ENCODE measurements at regions not wholly inside any gene's neighbourhood (a gene's known extent, or its start where the extent isn't known, plus 50 kb on each side); places are given as distances from the start of the nearest gene placed in this dataset.

GRCh38 chr14:71328183-71328582, 420.9 kb downstream of the PCNX1 start:
- Histone ChIP-seq H3K4me1 (peaks cover 0 to 27% (median 8%) of the 10 kb centered on the region in 4 donors), H3K27me3 (no peaks in the 10 kb centered on the region), H3K27ac (no peak overlapping the region), H3K4me3 (no peak overlapping the region), H3K9me3 (no peaks in the 10 kb centered on the region), H3K36me3 (no peaks in the 10 kb centered on the region)
- ATAC-seq (no peak), DNase-seq (no peak)
- TF ChIP-seq CTCF (IDR thresholded peaks at IDR 0.05): no peak
- no peak for TF ChIP-seq POLR2A (IDR thresholded peaks at IDR 0.05)
- intact Hi-C loops (cut with DNase I): no loop called here

DNA sequence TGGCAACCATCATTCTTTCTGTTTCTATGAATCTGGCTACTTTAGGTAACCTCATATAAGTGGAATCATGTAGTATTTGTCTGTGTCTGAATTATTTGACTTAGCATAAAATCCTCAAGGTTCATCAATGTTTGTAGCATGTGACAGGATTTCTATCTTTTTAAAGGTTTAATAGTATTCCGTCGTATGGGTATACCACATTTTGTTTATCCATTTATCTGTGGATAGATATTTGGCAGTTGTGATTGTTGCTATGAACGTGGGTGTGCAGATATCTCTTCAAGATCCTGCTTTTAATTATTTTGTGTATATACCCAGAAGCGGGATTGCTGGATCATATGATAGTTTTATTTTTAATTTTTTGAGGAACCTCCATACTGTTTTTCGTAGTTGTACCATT, 421.7 kb downstream of the PCNX1 start:
- intact Hi-C loops (cut with DNase I): no loop called here
- Histone ChIP-seq H3K27me3 (no peaks in the 10 kb centered on the region), H3K9me3 (no peaks in the 10 kb centered on the region), H3K27ac (no peak overlapping the region), H3K4me3 (no peak overlapping the region), H3K36me3 (no peaks in the 10 kb centered on the region), H3K4me1 (peaks cover 0 to 23% (median 8%) of the 10 kb centered on the region in 4 donors)
- no peak for ATAC-seq
- TF ChIP-seq CTCF (IDR thresholded peaks at IDR 0.05) (no peak), POLR2A (IDR thresholded peaks at IDR 0.05) (no peak)
- DNase-seq: no peak
- WGBS (ENCODE audit: insufficient coverage, low coverage, low lambda C conversion rate, missing lambda C conversion rate): 97% methylated on average over 5 of the region's 5 CpGs

DNA sequence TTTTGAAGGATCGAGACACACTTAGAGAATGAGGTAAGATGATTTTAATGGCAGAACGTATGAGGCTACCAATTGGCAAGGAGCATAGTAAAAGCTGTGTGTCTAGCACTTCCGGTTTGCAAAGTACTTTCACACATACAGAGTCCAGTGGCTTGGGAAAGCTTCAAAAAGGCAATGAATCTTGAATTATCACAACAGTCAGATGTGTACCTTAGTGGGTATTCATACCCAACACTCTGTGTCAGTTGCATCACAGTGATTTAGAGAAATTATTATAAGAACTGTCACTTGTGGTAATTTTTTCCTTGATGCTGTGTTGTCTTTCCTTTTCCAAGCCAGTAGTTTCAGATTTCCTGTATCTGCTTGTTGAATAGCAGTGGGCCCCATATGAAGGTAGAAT, 424.1 kb downstream of the PCNX1 start:
- no peaks in the 10 kb centered on the region for H3K27me3 ChIP-seq
- no peaks in the 10 kb centered on the region for H3K9me3 ChIP-seq
- H3K27ac ChIP-seq: no peak overlapping the region
- H3K4me1 ChIP-seq: peaks cover 0 to 28% (median 7%) of the 10 kb centered on the region in 4 donors
- H3K36me3 ChIP-seq: no peaks in the 10 kb centered on the region
- WGBS (ENCODE audit: insufficient coverage, low coverage, low lambda C conversion rate, missing lambda C conversion rate): 73% methylated on average over 3 of the region's 3 CpGs
- DNase-seq (no peak), ATAC-seq (no peak)
- intact Hi-C loops (cut with DNase I): no loop called here
- H3K4me3 ChIP-seq: no peak overlapping the region
- TF ChIP-seq CTCF (IDR thresholded peaks at IDR 0.05) (no peak), POLR2A (IDR thresholded peaks at IDR 0.05) (no peak)

- intact Hi-C loops (cut with DNase I): no loop called here
- no peaks in the 10 kb centered on the region for H3K9me3 ChIP-seq
- H3K36me3 ChIP-seq: no peaks in the 10 kb centered on the region
- ATAC-seq: no peak
- no peak for DNase-seq
- H3K27me3 ChIP-seq: no peaks in the 10 kb centered on the region
- H3K27ac ChIP-seq: no peak overlapping the region
- no peak overlapping the region for H3K4me3 ChIP-seq
- TF ChIP-seq POLR2A (IDR thresholded peaks at IDR 0.05): no peak
- no peak for TF ChIP-seq CTCF (IDR thresholded peaks at IDR 0.05)
- peaks cover 0 to 36% (median 6%) of the 10 kb centered on the region in 4 donors for H3K4me1 ChIP-seq
Observed at GRCh38 chr14:71332476-71332875, 425.2 kb downstream of the PCNX1 start.

GRCh38 chr14:71333705-71334104, 426.4 kb downstream of the PCNX1 start:
- no peak for TF ChIP-seq POLR2A (IDR thresholded peaks at IDR 0.05)
- no peak for TF ChIP-seq CTCF (IDR thresholded peaks at IDR 0.05)
- peaks cover 0 to 36% (median 6%) of the 10 kb centered on the region in 4 donors for H3K4me1 ChIP-seq
- H3K36me3 ChIP-seq: no peaks in the 10 kb centered on the region
- DNase-seq (no peak), ATAC-seq (no peak)
- no peak overlapping the region for H3K4me3 ChIP-seq
- 100% methylated on average over 1 of the region's 1 CpG for WGBS (ENCODE audit: insufficient coverage, low coverage, low lambda C conversion rate, missing lambda C conversion rate)
- no peak overlapping the region for H3K27ac ChIP-seq
- no peaks in the 10 kb centered on the region for H3K9me3 ChIP-seq
- H3K27me3 ChIP-seq: no peaks in the 10 kb centered on the region
- intact Hi-C loops (cut with DNase I): no loop called here

All from right lobe of liver (tissue), 6 donors.